HK-2 (cell line): ENCODE measurements at regions not wholly inside any gene's neighbourhood (a gene's known extent, or its start where the extent isn't known, plus 50 kb on each side); places are given as distances from the start of the nearest gene placed in this dataset.

ENCODE experiments used
- DNase-seq: peaks from one replicate; pipeline ENCODE4 v3.0.0-alpha.2; 2018; ENCODE audit not compliant: unreplicated experiment

DNA sequence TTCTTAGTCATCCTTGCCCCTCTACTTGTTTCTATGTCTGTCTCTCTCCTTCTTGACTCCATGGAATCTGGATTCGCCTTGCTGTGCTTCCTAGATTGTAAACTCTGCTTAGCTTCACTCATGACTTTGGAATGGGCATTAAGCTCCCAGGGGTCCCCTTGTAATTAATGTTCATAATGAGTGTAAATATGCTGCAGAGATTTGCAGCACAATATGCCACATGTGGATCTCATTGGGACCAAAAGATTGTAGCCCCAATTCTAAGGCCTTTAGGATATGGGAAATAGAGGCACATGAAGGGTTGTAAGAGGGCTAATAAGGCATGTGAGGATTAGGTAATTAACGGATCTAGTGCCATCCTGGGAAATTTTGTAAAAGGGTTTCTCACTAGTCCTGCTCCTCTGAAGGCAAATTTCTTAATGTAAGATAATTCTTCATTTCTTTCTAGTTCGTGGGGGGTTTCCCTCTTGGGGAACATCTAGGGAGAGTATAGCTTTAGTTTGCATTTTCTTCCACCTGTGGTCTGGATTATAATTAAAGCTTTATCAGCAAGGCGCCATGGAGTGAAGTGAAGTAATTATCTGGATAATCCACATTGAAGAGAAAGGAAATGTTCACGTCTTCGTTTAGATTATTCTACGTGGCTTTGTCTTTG lies 659.2 kb upstream of the PLXNA2 start:
- no peak for DNase-seq

DNA sequence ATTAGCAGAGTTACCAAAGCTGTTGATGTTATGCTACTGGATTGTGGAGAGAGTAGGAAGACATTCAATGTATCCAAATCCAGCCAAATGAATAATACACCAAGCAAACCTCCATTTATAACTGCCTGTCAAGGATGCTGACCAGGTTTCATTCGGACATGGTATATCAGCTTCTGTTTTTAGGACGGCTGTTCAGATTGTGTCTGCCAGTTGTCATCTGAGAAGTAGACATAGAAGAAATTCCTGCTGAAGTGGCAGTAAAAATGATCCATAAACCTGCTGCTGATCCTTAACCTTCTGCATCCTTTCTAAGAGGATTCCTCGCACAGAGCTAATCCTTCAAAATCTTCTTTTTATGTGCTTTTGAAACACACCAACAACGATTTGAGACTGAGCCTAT lies 663.6 kb upstream of the PLXNA2 start:
- no peak for DNase-seq

DNA sequence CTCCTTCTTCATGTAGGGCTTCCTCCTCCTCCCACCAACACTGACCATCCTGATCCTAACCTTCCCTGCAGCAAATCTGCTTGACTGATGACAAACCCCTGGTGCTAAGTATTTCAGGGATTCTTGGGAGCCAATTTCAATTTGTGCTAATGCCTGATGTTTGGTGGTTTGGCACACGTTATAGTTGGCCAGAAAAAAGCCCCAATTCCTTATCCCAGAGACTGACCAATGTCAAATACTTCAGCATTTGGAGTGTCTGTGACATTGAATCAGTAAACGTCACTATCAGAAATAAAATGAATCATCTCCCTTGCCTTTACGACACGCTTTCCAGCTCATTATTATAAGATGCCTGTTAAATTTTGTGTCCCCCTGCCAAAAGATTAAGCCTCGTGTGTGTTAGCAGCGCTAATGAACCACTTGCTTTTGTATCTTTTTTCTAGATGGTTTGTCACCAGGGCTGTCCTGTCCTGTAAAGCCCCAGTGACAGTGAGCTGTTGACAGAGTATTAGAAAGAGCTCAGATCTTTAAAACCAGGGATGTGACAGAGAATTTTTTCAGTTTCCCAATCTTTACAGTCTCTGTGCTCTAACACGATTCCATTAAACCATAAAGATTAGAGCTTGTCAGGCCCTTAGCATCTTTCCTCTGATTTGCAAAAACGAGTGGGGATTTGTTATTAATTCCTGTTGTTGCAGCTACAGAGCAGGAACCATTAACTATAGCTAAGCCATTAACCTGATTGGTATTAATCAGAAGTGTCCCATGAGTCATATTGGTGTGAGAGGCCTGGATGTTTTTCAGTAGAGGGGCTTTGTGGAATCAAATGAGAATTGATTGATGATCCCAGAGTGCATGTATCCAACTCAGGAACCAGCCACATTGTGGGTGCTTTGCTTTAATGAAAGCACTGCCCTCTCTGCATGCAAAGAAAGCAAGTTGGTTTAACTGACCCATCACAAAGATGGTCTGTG lies 665.1 kb upstream of the PLXNA2 start:
- no peak for DNase-seq

DNA sequence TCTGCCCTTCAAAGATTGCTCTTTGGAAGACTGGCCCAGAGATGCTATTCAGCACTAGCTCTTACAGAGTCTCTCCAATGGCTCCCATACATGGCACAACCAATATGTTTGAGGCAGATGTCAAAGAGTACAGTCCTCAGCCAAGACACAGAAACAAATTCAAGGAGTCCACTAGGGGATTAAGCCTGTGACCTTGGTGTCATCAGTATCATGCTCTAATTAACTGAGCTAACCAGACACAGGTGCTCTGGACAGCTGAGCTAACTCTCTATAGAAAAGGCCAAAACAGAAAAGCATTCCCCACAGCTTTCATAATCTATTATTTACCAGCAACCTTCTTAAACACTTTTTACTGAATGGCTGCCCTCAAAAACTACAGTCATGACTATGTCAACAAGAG lies 666.0 kb upstream of the PLXNA2 start:
- no peak for DNase-seq

DNA sequence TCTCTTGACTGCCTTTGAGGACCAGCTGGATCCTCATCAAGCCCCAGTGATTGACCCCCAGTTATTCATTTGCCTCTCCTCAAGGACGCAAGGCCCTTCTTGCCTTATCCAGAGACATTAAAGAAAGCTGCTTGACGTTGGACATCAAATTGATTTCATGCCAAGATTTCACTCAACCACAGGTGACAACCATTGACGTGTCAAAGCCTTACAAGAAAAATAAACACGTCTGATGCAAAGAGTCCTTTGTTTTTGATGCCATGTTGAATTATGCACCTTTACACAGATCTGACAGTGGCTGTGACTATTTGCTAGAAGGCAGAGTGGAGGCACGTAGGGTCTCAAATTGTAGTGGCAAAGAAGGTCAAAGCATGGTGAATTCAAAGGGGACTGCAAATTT lies 666.2 kb upstream of the CAMK1G start:
- no peak for DNase-seq

DNA sequence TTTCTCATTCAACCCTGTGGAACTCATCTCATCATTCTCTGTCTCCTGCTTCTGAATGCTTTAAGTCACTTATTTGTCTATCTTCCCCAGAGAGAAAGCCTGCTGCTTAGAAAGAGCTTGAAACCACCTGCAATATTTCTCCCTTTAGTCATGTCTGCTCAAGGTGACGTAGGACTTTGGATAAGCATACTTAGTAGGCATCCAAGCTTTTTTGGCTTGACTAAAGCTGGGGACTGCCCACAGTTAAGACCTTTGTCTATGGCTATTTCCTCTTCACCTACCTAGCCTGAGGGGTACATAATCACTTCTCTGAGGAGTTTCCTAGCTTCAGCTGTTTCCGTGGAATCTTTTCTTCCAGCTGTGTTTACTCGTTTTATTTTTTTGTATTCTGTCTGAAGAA lies 665.8 kb upstream of the CAMK1G start:
- no peak for DNase-seq

DNA sequence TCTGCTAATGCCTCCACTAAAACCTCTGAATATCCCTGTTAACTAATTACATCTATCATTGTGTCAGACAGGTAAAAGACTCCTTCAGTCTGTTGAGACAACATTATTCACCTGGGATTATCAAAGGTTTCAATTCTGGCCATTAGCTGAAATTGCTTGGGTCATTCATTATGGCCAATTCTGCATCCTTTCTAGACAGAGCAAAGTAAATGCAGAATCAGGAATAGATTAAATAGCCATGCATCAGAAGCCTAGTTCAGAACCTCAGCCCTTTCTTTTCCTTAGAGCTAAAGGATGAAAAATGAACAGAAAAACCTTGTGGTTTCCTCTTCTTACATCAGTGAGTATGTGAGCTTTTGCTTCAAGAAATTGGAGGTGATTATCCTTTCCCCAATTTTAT lies 665.4 kb upstream of the CAMK1G start:
- no peak for DNase-seq

DNA sequence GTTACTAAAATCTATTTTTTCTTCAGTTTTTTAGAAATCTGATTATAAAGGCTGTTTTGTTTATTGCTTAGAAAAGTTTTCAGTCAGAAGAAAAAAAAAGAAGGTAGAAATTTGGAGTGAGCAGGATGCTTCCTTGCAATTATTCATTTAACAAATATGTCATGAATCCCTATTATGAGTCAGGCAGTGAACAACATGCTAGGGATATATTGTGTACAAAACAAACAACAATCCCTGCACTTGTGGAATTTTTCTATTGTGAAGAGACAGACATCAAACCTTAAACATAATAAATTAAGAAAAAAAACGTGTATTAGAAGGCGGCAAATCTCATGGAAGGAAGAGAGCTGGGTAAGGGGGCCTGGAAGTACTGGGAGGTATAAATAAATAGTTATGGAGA lies 664.1 kb upstream of the CAMK1G start:
- DNase-seq = no peak

DNA sequence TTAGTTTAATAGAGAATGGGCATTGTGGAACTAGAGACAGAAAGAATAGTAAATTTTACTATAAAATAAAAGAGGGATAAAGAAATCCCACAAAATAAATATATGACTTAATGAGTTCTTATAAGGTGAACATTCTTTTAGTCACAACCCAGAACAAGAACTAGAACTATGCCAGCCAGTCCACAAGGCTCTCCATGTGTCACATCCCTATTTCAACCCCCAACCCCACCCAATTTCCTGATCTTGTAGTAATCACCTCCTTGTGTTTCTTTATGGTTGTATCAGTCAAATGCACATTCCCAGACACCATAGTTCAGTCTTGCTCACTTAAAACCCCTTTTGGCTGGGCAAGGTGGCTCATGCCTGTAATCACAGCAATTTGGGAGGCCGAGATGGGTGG lies 662.3 kb upstream of the CAMK1G start:
- DNase-seq = no peak

DNA sequence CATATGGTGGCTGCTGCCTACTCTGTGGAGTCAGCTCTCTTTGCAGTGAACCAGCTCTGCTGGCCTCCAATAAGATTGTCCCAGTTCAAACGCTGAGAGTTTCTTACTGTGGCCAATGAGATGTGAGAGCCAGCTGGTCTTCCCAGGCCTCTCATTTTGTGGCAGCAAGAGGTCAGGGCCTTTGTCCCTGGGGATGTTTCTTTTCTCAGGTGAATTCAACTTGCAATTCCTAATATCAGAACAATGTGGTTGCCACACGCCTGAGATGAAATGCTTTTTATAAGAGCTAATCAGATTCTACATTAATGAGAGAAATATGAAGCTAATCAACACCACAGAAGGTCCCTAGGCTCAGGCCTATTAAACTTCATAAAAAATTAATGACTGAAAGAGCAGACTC lies 660.1 kb upstream of the CAMK1G start:
- no peak for DNase-seq

DNA sequence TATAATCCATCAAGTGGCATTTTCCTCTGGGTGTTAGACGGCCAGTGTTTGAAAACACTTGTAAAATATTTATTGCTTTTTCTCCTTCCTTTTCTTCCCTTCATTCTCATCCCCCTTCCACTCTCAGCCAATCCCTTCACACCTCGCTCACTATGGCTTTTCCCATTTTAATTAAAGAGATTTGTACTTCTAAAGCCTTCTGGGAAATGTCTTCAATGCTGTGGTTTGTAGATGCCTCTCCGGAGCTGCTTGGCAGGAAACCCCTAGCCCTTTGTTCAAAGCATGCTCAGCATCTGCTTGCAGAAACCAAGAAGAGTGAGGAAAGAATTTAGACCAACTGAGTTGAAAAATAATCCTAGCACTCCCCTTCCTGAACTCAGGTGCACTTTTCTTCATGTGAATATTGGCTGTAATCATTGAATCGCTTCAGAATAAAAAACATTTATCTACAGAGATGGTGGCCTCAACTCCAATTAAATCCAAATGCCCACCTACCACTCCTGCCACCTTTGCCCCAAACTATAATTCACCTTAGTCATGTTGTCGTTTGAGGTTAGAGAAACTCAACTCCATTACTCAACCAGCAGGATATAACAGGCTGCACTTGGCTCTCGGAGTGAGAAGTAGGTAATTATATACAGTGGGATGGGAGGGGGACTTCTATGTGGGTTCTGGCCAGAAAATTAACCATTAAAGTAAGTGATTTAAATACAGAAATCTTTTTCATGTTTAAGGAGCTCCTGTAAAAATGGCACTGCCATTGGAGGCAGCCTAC lies 659.4 kb upstream of the CAMK1G start:
- no peak for DNase-seq

DNA sequence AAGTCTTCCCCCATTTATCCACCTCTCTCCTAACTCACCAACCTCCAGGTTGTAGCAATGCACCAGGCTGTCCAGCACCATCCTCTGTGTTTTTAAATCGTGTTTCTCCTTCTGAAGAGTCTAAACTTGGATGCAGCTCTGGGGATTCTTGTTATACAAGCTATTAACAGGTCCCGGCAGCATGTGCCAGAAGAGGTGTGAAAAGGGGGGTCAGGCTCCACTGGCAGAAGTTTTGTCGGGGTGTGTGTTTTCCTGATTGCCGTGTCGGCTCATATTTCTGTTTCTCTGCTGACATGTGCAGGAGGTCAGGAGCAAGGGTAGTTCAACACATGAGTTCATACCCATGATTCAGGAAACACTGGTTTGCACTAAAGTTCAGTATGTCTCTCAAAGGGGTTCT lies 658.6 kb upstream of the CAMK1G start:
- no peak for DNase-seq

DNA sequence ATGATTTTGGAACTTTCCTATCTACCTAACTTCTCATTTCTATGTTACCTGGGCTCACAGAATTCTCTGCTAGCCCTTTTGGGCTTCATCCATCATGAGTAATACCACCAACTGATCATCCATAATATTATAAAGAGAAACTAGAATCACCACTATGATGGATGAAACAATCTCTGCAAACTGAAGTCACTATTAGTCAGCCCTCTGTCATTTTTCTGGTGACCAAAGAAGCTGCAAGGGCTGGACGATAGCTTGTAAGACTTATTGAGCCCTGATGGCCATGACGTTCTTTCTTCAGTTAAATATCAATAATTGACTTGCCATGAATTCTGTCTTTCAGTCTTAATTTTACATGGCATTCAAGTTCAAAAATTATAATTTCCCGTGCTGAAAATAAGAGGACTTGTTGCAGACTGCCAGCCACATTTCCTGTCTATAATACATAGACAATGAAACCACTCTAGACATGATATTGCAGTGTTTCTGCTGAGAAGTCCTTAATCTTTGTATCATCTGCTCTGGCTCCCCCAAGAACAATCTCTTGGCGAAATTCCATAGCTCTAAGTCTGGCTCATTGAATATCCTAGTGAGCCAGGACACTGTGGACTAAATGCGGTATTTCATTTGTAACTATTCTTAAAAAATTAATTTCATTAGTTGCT lies 655.0 kb upstream of the CAMK1G start:
- no peak for DNase-seq

DNA sequence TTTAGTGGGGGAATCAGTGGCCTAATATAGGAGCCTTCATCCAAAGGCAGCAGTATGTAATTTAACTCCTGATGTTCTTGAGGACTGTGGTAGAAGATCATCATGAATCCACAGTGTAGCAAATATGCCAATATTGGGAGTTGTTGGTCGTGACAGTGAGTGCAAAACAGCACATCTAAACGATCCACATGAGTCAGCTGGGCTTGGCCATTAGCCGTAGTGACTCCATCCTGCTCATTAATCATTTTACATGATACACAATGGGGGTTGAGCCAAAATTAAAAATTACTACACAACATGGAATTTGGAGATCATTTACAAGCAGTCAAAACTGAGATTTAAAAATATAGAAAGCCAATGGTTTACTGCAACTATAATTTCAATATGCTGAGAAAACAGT lies 653.9 kb upstream of the CAMK1G start:
- no peak for DNase-seq

DNA sequence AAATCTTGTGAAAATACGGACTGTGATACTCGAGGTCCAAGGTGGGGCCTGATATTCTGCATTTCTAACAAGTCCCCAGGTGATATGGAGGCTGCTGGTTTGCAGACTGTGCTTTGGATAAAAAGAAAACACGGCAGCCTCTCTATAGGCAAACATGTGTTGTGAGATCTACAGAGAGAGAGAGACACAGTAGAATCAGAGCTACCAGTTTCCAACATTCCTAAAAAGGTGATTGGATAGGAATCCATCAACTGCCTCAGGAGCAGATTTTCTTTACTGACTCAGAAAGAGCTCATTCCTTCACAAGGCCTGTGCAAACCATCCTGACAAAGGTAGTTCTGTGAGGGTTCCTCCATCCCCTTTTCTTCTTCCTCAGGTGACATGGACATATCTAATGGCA lies 651.6 kb upstream of the CAMK1G start:
- DNase-seq = no peak

DNA sequence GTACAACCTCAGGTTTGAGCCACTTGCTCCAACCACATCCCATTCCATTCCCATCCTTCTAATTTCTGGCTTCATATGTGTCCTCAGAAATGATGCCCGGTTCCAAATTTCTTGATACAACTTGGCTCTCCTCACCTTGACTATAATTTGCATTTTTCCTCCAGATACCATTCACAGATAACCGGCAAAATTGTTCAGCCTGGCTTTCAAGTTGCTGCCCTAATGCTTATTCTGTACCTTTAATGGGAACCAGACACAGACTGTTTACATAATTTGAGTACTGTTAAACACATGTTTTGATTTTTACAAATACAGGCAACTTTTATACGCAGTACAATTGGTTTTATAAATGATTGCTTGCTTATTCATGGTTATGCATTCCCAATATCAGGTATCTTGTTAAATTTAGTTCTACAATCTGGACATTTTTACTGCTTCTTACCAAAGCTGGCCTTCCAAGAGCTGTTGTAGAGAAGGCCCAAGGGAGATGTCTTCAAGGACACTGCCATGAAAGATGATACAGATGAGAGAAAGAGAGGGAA lies 649.5 kb upstream of the CAMK1G start:
- DNase-seq = no peak

DNA sequence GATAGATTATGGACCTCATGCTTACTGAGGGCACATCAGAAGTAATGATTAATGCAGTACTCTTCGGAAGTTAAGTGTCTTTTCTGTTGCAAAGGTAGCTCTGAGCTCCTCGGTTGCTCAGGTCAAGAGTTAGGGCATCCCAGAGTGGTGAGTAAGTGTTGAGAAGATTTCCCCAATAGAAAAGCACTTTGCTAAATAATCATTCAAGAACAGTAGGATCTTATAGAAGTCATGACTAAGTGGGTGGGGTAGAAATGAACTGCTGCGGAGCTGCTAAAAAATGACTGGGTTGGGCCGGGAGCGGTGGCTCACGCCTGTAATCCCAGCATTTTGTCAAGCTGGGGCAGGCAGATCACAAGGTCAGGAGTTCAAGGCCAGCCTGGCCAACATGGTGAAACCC lies 648.6 kb upstream of the CAMK1G start:
- DNase-seq = no peak

DNA sequence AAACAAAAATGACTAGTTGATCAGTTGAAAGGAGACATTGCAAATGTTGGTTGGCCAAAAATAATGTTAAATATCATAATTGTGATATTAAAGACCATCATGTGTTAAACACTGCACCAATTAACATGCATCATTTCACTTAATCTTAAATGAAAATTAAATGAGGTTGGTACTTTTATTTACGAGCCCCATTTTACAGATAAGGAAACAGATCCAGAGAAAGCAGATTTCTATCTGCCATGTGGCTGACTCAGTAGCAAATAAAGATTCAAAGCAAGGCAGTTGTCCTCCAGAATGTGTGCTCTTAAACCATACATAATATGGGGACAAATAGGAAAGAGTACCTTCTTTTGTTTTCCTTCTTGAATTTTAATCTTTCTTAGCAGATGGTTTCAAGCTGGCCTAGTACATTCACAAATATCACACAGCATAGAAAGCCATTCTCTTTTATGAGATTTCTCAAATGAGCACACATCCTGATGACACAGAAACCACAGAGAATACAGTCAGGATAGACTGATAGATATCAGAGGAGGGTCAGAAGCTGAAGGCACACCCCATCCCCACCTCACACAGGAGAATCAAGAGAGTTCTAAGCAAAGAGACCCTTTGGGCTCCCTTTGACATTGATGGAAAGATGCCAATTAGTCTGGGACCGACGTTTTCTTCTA lies 647.9 kb upstream of the CAMK1G start:
- no peak for DNase-seq

DNA sequence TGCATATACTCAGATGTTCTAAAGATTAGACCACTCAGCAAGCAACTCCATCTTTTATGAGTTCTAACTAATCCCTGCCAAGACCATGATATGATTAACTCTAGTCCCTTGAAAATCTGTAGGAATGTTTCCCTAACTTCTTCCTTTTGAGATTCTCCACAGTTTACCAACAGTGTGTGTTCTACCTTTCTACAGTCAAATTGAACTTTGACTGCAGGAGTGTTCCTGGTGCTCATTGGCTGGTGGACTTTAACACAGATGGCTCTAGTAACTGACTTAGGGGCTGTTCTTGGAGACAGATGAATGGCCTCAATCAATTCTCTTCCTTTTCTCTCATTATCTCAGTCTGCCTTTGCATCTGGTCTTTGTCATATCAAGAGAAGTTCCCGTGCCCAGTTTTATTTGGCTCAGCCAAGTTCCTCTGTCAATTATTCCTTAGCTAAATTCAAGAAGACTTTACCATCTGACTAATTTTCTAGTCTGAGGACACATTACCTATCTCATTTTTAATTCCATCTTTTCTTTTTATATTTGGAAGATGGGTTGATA lies 643.9 kb upstream of the CAMK1G start:
- DNase-seq = no peak

DNA sequence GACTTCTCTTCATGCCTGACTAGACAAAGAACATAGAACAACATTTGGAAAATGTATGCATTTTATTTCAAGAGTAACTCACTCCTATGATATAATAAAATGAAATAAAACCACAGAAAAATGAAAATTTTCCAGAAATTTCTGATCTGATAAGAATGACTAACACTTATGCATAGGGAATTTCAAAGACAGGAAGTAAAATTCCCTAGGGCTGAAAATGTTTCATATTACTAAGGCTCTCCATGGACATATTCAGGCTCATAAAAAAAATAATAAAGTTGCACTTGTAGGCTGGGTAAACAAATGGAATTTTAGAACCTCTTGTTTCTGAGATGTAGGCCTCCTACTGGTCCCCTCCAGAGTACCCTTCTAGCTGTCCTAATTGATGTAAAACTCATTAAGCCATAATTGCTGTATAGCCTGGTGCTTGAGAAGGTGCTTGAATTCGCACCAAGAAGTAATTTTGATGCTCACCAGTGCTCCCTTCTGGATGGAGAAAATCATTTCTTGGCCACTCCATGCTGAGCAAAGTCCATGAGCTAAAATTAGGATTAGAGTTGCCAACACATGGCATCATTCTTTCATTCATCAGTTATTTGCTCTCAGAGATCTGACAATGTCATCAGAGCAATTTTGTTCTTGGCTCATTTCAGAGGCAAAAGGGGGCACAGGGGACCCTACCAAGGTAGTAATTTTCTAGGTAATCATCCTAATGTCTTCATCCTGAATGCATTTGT lies 641.0 kb upstream of the CAMK1G start:
- no peak for DNase-seq
